Suprapubic skin (tissue), 4 donors: ENCODE measurements at regions not wholly inside any gene's neighbourhood (a gene's known extent, or its start where the extent isn't known, plus 50 kb on each side); places are given as distances from the start of the nearest gene placed in this dataset.

Experiments used
- CTCF ChIP-seq, 2 donors: fragments of 200-600 bp in 1 of 2; fragments of 450-650 bp in 1 of 2; sonication (generic) in 1 of 2; IDR thresholded peaks; one replicate each; pipeline ENCODE4 v1.5.1; 2016 to 2019; ENCODE audit warnings: antibody characterized with exemption in 2 of 2, mild to moderate bottlenecking in 1 of 2, moderate library complexity in 1 of 2
- POLR2A ChIP-seq, 2 donors: fragments of 450-650 bp; IDR thresholded peaks; one replicate each; pipeline ENCODE4 v1.6.1; 2017; ENCODE audit warnings: antibody characterized with exemption in 2 of 2, mild to moderate bottlenecking in 2 of 2, moderate library complexity in 2 of 2
- POLR2AphosphoS5 ChIP-seq, 3 donors: sonication (generic); formaldehyde crosslinking; IDR thresholded peaks; one replicate each; pipeline ENCODE4 v1.6.1; 2017; ENCODE audit warnings: antibody characterized with exemption in 3 of 3

GRCh38 chr22:49400941-49401598 lies 426.6 kb downstream of the BRD1 start:
- TF ChIP-seq POLR2AphosphoS5 (IDR thresholded peaks at IDR 0.05) (no peak), CTCF (IDR thresholded peaks at IDR 0.05) (no peak), POLR2A (IDR thresholded peaks at IDR 0.05) (no peak)
